HG03354 (cell line): ENCODE measurements at regions not wholly inside any gene's neighbourhood (a gene's known extent, or its start where the extent isn't known, plus 50 kb on each side); places are given as distances from the start of the nearest gene placed in this dataset.

Source experiments
- ATAC-seq: cut with Tn5 transposase; IDR thresholded peaks from one replicate; pipeline ENCODE4 v1.9.1; 2021; ENCODE audit warnings: mild to moderate bottlenecking; ENCODE audit not compliant: unreplicated experiment, poor library complexity, severe bottlenecking

DNA sequence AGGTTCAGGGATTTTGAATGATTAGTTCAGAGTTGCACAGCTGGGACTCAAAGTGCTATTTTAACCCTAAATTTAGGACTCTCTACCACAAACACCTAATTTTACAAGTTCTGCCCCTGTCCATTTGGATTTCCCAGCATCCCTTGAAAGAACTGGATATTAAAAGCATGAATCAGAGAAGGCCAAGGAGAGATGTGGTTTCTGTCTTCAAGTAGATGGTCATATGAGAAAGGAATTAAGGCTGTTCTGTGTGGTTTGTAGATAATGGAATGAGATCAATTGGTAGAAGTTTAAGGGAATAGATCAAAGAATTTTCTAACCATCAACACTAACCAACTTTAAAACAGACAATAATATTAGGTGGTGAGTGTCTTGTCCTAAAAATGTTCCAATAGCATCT, 106.4 kb upstream of the TENM4 start:
- ATAC-seq = no peak

DNA sequence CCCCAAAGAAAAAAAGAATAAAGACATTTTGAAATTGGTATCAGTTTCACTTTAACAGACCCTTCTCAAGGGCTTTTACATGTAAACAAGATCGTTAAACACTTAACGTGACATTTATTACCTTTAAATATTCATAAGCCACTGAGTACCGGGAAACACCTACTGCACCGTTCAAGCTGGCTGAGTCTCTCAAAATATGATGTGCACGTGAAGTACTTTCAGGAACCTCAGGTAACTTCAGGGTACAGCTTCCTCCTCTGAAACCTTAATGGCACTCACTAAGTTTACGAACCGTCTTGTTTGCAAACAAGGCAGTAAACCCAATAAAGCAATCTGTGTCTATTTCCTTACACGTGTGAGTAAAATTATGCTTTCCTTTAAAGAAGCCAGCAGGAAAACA, 105.5 kb upstream of the TENM4 start:
- no peak for ATAC-seq

DNA sequence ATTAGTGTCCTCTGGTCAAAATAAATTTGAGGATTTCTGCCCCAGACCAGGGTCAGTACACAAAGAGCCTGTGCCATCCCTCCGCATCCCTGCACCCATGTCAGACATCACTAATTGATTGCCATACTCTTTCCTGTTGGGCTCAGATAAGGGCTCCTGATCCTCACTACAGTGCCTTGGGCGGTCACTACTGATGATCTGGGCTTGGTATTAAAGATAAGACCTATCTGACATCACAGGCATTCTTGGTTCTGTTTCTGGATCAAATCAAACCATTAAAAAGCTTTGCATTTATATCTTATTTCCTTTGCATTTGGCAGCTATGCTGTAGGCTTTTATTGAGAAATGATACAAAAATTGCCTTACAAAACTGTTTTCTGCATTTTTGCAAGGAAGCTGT, 103.5 kb upstream of the TENM4 start:
- ATAC-seq = no peak

DNA sequence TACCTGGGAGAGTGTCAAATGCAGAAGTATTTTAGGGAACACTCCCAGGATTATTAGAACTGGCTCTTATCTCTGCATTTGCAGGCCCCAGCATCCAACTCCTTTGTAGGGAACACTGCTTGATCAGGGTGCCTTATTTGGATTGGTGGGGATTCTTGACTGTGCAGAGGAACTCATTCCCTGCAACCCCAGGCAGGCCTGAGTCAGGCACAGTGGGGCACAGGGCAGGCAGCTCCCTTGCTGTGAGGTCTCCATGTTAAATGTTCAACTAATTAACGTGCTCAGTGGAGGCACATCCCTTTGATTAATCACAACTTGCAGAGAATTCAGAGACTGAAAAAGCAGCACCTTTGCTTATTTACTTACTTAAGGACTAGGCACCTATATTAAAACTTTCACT, 102.3 kb upstream of the TENM4 start:
- ATAC-seq = no peak

DNA sequence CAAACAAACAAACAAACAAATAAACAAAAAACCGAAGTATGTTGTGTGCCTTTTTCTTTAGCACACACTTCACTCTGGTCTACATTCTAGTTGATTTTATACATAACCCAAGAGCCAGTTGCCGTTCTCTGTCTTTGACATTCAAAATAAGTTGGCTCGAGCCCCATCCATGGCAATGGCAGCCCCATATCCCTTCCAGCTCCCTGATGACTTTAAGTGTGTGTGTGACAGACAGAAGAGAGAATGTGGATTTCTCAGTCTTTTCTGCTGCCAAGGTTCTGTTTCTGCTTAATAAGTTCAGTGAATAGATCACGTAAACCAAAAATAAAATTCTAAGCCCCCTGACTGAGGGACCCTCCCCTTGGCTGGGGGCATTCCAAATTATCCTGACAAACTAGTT, 100.6 kb upstream of the TENM4 start:
- ATAC-seq = no peak

DNA sequence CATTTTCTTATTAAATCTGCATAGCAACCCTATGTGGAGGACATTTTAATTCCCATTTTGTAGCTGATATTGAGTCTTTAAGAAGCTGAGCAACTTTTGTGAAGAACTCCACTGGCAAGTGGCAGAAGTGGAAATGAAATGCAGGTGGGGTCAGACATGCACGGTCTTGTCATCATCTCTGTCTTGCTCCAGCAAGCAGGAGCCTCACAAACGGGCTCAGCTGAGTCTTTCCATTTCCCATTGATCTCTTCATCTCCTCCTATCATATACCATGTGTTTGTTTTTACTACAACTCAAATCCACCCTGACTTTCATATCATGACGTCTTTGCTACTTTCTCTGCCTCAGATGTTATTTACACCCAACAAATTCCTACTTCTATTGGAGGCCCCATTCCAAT, 97.9 kb upstream of the TENM4 start:
- ATAC-seq = no peak

DNA sequence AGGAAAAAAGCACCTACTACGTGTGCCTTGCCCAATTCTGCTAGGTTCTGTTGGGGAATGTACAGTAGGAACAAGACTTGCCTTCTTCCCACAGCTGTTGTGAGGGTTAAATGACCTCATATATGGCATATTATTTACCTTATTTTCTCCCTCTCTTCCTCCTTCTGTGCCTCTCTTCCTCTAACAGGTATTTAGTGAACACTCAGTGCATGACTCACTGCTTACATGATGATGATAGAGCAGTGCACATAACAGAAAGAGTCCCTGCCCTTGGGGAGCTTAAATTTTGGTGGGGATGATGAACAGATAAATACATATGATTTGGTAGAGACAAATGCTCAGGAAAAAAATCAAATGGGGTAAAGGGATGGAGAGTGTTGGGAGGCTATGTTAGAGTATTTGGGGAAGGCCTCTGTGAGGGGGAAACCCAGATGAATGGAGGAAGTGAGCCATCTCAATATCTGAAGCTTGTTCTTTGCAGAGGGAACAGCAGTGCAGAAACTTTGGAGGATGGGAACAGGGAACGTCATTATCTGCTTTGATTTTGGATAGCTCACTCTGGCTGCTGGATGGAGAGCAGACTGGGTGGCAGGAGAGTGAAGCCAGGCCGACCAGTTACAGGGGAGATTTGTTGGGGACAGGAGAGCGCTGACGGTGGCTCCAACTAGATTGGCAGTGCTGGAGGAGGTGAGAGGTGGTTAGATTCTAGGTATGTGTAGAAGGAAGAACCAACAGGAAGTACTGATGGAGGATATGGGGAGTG, 95.5 kb upstream of the TENM4 start:
- ATAC-seq = no peak

DNA sequence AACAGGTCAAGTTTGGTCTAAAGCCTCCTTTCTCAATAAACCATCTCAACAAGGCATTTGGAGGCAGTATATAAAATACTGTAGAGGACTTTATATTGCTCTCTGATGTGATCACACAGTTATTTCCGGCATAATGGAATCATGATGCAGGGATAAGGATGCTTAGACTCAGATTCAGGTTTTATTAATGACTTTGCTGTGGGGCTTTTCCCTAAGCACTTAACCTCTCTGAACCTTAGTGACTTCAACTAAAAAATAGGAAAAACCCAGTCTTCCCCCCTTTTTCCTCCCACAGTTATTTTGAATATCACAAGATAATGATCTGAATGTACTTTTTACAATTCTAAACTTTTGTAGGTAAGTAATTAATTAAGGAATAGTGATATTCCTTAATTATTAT, 94.8 kb upstream of the TENM4 start:
- no peak for ATAC-seq

DNA sequence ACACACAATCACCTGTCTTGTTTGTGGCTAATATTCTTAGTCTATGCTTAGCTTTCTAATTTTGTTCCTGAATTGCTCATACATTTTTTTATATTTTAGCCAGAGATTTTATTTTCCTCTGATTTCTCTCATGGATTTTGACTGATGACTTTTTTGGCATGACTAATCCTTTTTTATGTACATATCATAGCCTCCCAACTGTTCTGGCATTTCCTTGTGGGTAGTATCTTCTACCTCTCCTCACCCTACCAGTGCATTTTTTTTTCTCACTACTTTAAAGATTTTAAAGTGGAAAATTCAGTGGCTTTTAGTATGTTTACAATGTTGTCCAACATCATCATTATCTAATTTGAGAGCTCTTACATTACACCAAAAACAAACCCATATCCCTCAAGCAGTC, 84.4 kb upstream of the TENM4 start:
- no peak for ATAC-seq

DNA sequence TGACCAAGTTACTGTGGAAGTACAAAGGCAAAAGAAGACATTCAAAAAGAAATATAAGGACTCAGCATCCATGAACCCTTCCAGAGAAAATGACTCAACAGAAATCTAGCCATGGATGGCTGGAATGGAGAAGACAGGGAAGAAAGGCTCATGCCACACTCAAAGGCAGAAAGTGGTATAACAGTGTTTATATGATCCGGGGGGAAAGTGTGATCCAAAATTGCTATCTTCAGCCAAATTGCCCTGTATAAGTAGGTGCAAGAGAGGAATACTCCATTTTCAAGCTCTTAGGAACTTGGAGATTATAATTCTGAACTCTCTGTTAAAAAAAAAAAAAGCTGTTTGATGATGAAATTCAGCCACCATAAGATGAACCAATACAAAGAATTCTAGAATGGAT, 81.8 kb upstream of the TENM4 start:
- no peak for ATAC-seq

DNA sequence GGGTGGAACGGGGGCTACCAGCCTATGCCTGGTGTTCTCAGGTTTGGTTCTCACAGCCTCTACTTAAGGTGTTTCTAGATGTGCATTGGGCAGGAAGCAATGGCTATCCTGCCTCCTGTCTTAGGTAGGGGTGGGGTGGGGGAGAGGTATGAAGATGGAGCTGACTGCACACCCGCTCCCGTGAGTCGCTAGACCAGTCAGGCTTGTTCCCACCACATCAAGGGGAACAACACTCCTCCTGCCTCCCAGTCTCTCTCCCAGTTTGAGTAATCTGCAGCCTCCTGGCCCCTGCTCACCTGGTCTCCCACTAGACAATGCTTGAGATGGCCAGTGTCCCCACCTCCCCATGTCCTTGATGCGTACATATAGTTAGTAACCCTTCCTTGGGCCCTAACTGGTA, 79.3 kb upstream of the TENM4 start:
- ATAC-seq = no peak

DNA sequence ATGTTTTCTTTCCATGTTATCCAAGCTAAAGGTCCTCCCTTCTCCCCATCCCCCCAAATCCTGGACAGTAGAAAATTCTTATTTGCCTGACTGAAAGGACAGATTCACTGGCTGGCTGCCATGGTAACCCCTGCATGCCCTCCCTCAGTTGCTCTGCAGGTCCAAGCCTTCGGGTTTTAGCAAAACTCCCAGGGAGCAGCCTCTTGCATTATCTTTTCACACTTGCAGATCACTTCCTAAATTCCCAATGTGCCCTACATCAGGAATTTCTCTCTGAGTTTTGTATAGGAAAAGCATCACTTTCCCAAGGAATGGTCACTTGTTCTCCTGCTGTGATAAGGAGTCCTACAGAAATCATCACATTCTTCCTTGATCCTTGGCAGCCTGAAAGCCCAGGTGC, 75.0 kb upstream of the TENM4 start:
- ATAC-seq = no peak

DNA sequence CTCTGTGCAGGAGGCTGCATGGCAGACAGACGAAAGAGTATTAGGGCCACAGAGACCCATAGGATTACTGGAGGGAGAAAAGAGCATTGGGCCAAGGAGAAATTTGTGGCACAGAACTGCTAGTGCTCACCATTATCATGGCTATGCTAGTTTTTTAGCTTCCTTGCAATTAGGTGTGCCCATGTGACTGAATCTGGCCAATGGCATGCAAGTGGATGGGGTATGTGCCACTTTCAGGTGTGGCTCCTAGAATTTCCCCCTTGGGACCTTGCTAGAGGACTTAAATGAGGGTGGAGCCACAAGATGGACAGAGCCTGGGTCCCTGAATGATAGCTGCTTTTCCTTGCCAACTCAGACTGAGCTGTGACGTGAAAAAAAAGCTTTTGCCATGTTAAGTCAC, 73.9 kb upstream of the TENM4 start:
- ATAC-seq = no peak

DNA sequence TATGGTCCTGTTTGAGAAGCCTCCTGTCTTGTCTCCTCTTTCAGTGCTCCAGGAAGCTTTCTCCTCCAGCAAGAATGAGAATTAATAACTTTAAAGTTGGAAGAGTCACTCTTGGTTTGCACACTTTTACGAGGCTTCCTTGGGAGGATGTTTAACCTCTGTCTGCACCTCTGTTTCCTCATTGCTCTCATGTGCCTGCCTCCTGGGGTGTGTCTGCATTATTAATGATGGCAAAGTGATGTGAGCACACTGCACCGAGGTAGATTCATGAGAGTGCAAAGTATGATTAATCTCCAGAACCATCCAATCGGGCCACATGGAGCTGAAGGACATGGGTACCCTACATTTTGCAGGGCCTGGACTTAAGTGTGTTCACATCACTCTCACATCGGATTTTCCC, 73.5 kb upstream of the TENM4 start:
- no peak for ATAC-seq

DNA sequence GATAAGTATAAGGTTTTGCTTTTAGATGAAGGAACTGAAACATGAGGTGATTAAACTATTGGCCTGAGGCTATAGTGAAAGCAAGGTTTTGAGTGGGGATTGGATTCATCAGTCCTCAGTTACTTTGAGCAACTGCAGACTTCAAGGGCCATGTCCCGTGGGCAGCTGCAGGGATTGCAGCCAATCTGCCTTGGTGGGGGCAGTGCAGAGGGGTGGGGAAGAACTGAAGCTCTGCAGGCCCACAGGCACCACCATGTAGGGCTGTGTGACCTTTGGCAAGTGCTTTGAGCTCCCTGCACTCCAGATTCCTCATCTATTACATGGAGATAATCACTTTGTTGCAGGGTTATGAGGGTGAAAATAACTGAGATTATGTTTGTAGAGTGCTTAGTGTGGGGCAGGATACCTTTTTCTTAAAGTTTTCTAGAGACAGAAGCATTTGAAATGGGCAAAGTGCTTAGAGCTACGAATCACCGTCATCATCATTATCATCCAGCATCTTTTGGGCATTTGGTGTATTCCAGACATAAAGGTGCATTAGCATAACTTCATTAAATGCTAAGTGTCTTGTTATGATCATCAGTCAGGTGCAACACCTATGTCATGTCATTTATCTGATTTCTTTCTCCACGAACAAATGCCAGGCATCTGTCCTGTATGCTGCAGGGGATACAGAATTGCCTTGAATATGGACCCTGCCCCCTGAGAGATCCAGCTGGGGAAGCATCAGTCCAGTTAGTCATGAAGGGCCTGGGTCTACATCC, 72.1 kb upstream of the TENM4 start:
- no peak for ATAC-seq

DNA sequence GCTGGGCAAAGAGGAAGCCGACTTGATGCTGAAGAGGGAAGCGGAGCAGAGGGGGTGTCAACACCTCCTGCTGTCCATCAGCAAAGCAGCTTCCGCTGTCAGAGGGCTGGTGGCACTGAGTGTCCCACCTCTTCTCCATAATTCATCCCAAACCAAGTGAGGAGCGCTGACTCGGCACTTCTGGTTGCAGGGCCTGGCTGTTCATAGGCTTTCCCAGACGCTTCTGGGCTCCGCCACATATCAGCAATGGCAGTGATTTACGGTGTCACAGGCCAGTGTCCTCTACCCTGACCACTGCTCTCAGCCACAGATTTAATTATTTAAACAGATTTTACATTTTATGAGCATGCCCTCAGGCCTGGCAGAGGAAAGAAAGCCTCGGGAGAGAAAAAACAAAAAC, 70.1 kb upstream of the TENM4 start:
- no peak for ATAC-seq

DNA sequence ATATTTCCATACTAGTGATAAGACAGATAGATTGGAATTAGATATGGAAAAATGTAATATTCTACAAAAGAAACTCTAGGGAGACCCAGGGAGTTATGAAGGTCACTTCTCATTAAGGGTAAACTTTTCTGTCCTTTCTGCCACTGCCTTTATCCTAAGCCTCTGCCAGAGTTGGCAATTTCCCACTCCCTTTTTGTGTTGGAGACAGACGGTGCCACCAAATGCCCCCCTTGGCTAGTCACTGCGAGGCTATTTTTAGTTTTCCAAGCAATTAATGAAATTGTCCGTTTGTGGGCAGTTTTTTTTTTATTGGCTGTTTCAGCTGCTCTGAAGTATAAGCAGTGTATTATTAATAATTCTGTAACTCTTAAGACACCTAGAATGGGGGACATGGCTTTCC, 67.6 kb upstream of the TENM4 start:
- ATAC-seq = no peak

DNA sequence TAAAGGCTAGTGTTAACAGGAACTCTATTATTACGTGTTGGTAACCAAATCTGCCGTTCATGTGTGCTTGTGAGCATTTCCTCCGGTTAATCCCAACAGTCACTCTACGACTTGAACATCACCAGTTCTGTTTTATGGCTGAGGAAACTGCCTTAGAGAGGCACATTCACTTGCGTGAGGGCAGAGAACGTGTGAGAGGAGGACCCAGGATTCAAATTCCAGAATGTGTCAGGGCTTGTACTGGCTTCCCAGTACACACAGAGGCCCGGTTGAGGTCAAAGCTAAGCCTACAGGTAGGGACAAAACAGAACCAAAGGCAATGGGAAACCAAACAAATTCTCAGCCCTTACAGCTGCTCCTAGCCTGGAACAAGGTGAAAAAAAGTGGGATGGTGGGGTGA, 66.9 kb upstream of the TENM4 start:
- ATAC-seq = no peak

DNA sequence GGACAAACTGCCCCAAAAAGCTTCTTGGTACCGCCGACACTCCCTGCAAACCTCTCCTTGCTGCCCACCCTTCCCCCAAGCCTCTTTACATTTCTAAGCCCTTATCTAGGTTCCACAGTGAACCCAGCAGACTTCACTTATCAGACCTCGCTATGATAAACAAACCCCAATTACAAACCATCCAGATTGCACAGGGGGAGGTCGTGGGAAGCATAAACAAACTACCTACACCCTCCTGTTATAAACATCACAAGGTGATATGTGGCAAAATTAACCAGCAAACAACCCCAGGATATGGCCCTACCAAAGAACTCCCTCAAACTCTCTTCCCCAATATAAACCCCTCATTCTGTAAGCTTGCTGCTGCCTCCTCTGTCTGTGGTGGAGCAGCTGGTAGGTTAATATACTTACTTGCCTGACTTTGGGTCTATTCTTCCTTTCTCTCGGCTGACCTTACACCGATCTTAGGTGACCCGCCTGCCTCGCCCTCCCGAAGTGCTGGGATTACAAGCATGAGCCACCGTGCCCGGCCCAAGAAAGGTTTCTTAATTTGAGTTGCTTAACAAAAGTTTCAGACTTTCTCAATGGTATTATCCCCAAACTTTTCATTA, 66.0 kb upstream of the TENM4 start:
- no peak for ATAC-seq

DNA sequence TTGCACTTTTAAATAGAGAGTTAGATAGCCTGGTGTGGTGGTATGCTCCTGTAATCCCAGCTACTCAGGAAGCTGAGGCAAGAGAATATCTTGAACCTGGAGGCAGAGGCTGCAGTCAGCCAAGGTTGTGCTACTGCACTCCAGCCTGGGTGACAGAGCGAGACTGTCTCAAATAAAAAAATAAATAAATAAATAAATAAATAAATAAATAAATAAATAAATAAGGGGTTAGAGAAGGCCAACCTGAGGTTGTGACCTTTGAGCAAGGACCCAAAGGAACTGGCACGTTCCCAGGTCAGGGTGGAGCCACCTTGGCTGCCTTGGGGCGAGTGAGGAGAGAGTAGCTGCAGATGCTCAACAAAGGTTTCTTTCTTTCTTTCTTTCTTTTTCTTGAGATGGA, 65.3 kb upstream of the TENM4 start:
- no peak for ATAC-seq

DNA sequence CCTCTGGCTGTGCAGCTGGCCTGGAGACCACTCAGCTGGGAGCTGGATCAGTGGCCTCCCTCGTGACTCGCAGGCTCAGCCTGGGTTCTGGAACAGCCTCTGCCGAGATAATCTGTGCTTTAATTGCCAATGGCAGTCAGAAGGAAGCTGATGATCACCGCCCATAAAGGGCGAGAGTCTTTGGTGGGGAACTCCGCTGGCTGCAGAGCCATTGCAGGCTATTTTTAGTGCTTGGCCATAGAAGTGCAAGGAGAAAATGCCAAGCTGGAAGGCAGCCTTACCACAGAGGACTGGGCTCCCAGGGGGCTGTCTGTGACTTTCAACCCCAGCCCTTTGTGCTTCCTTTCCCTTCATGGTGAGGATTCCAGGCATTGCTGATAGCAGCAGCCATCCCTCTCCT, 62.2 kb upstream of the TENM4 start:
- no peak for ATAC-seq
